Neural crest cell (in vitro differentiated cells): ENCODE measurements at regions not wholly inside any gene's neighbourhood (a gene's known extent, or its start where the extent isn't known, plus 50 kb on each side); places are given as distances from the start of the nearest gene placed in this dataset.

Source experiments
- DNase-seq: peaks from one replicate; pipeline ENCODE4 v3.0.0; 2021; ENCODE audit warnings: low read depth, mixed read lengths, low spot score
- H3K27ac Mint-ChIP-seq: one replicate; pipeline ENCODE4 v1.8.0; 2021; ENCODE audit warnings: mild to moderate bottlenecking, mixed read lengths; ENCODE audit not compliant: unreplicated experiment
- H3K27me3 Mint-ChIP-seq: 2 replicates; pipeline ENCODE4 v1.8.0; 2021; ENCODE audit warnings: low read depth, mild to moderate bottlenecking, mixed read lengths
- H3K36me3 Mint-ChIP-seq: 2 replicates; pipeline ENCODE4 v1.8.0; 2021; ENCODE audit warnings: low read depth, mild to moderate bottlenecking, mixed read lengths
- H3K4me1 Mint-ChIP-seq: 2 replicates; pipeline ENCODE4 v1.8.0; 2021; ENCODE audit warnings: mixed read lengths
- H3K4me3 Mint-ChIP-seq: one replicate; pipeline ENCODE4 v1.8.0; 2021; ENCODE audit warnings: mild to moderate bottlenecking, mixed read lengths
- H3K9me3 Mint-ChIP-seq: 2 replicates; pipeline ENCODE4 v1.8.0; 2021; ENCODE audit warnings: mixed read lengths
- CTCF ChIP-seq: fragments of 200-600 bp; sonication (generic); conservative IDR thresholded peaks from 2 replicates; pipeline ENCODE4 v1.5.0; 2021; ENCODE audit warnings: antibody characterized with exemption, mild to moderate bottlenecking

- H3K27ac Mint-ChIP-seq, result no peak overlapping the region
- H3K36me3 Mint-ChIP-seq, result no peaks in the 10 kb centered on the region
- H3K27me3 Mint-ChIP-seq, result no peaks in the 10 kb centered on the region
- DNase-seq, result no peak
- H3K4me3 Mint-ChIP-seq, result no peak overlapping the region
- no peak for TF ChIP-seq CTCF
- H3K4me1 Mint-ChIP-seq, result peaks cover 28% of the 10 kb centered on the region
- H3K9me3 Mint-ChIP-seq, result no peaks in the 10 kb centered on the region
Measured at GRCh38 chr10:78996792-78997129, 72.0 kb upstream of the ZMIZ1 start.

DNA sequence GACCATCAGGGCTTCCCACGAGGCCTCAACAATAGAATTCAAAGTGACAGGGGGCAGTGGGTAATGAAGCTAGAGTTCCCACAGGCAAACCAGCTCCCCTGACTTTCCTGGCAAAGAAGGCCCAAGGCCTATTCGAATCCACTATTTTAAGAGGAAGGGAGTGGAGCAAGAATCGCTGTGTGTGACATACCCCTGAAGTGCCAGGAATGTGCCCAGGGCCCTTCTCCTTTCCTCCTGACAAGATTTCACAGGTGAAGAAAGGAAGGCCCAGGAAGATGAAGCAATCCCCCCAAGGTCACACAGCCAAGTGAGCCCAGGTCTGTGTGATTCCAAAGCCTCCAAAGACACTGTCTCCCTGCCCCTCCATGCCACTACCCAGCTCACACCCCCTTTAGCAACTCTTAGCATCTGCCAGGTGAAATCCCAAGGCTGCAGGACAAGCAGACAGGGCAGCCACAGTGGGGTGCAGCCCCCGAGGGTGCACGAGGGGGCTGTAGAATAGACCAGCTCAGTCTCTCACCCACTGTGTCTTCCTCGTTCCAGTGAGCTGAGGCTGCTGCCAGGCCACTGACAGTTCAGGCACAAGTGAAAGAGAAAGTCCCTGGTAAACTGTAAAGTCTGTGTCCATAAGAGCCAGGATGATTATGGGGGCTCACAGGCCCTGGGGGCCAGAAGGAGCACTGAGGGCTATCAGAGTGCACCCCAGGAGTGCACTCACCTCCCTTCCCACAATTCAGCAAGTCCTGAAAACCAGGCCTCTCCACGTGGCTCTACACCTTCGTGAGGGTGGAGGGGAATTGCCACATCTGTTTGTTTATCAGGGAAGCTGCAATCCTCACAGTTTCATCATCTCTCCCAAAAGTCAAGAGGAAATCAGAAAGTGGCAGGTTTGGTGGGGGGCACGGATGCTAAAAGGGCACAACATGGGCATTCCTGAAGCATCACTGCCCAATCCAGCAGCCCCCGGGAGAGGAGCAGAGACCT, 70.8 kb upstream of the ZMIZ1 start:
- Mint-ChIP-seq H3K36me3 (no peaks in the 10 kb centered on the region), H3K27me3 (no peaks in the 10 kb centered on the region), H3K27ac (no peak overlapping the region), H3K4me1 (peaks cover 28% of the 10 kb centered on the region), H3K9me3 (no peaks in the 10 kb centered on the region), H3K4me3 (no peak overlapping the region)
- no peak for DNase-seq
- no peak for TF ChIP-seq CTCF

- H3K27ac Mint-ChIP-seq, result no peak overlapping the region
- H3K27me3 Mint-ChIP-seq, result no peaks in the 10 kb centered on the region
- peaks cover 26% of the 10 kb centered on the region for H3K4me1 Mint-ChIP-seq
- no peak overlapping the region for H3K4me3 Mint-ChIP-seq
- no peak for DNase-seq
- H3K9me3 Mint-ChIP-seq, result no peaks in the 10 kb centered on the region
- TF ChIP-seq CTCF, result no peak
- H3K36me3 Mint-ChIP-seq, result no peaks in the 10 kb centered on the region
Measured at GRCh38 chr10:79001082-79001885, 67.5 kb upstream of the ZMIZ1 start.

GRCh38 chr10:79002336-79002735, 66.4 kb upstream of the ZMIZ1 start:
- Mint-ChIP-seq H3K27me3 (no peaks in the 10 kb centered on the region), H3K4me1 (peaks cover 15% of the 10 kb centered on the region), H3K9me3 (no peaks in the 10 kb centered on the region), H3K27ac (no peak overlapping the region), H3K4me3 (no peak overlapping the region), H3K36me3 (no peaks in the 10 kb centered on the region)
- no peak for TF ChIP-seq CTCF
- no peak for DNase-seq

GRCh38 chr10:79003183-79004100, 65.3 kb upstream of the ZMIZ1 start:
- no peaks in the 10 kb centered on the region for H3K27me3 Mint-ChIP-seq
- no peak for DNase-seq
- TF ChIP-seq CTCF, result no peak
- peaks cover 12% of the 10 kb centered on the region for H3K4me1 Mint-ChIP-seq
- H3K27ac Mint-ChIP-seq, result no peak overlapping the region
- no peaks in the 10 kb centered on the region for H3K36me3 Mint-ChIP-seq
- H3K4me3 Mint-ChIP-seq, result no peak overlapping the region
- H3K9me3 Mint-ChIP-seq, result no peaks in the 10 kb centered on the region
